Lung (tissue), 11 donors: ENCODE measurements at regions not wholly inside any gene's neighbourhood (a gene's known extent, or its start where the extent isn't known, plus 50 kb on each side); places are given as distances from the start of the nearest gene placed in this dataset.

Source experiments
- ATAC-seq: fragments of 200-7000 bp; cut with Tn5 transposase; one replicate; pipeline ENCODE4 v1.9.1; 2020; ENCODE audit warnings: moderate number of reproducible peaks; ENCODE audit not compliant: insufficient read depth, low FRiP score
- DNase-seq, 3 donors: peaks; one replicate each; pipeline ENCODE4 v3.0.0-alpha.2; 2013 to 2017
- H3K27ac ChIP-seq, 2 donors: one replicate each; pipeline ENCODE4 v1.5.1; 2013; ENCODE audit warnings: mild to moderate bottlenecking in 2 of 2, moderate library complexity in 2 of 2, control low read depth in 1 of 2, inconsistent platforms in 1 of 2, low read depth in 1 of 2, low read length in 1 of 2
- H3K27me3 ChIP-seq, 3 donors: one replicate each; pipeline ENCODE4 v1.5.1; 2013; ENCODE audit warnings: low read length in 2 of 3; ENCODE audit not compliant: control insufficient read depth in 3 of 3, insufficient read depth in 3 of 3
- H3K36me3 ChIP-seq, 4 donors: one replicate each; pipeline ENCODE4 v1.5.1; 2013; ENCODE audit warnings: low read length in 4 of 4, mild to moderate bottlenecking in 1 of 4, moderate library complexity in 1 of 4; ENCODE audit not compliant: control insufficient read depth in 4 of 4, insufficient read depth in 4 of 4
- H3K4me1 ChIP-seq, 5 donors: one replicate each; pipeline ENCODE4 v1.5.1; 2013; ENCODE audit warnings: low read length in 5 of 5, mild to moderate bottlenecking in 2 of 5, moderate library complexity in 1 of 5; ENCODE audit not compliant: control insufficient read depth in 5 of 5, insufficient read depth in 5 of 5
- H3K4me3 ChIP-seq: one replicate; pipeline ENCODE4 v1.5.1; 2013; ENCODE audit warnings: mild to moderate bottlenecking, control low read depth, moderate library complexity
- H3K9ac ChIP-seq, 2 donors: one replicate each; pipeline ENCODE4 v1.5.1; 2013; ENCODE audit warnings: low read length in 2 of 2, control low read depth in 1 of 2; ENCODE audit not compliant: insufficient read depth in 1 of 2
- H3K9me3 ChIP-seq, 4 donors: one replicate each; pipeline ENCODE4 v1.5.1; 2013; ENCODE audit warnings: low read length in 3 of 4, mild to moderate bottlenecking in 1 of 4, moderate library complexity in 1 of 4; ENCODE audit not compliant: control insufficient read depth in 4 of 4, insufficient read depth in 3 of 4
- WGBS, 2 donors: extraction: QIAGEN DNeasy Blood & Tissue Kit; methylation state at CpG; one replicate each; pipeline ENCODE4 v1.1.7; 2013; 5-methylcytosine and 5-hydroxymethylcytosine counted together
- TF ChIP-seq, protein P1 (sequence below): IDR thresholded peaks from 2 replicates; pipeline ENCODE4 v1.5.1; 2012; ENCODE audit warnings: mild to moderate bottlenecking; ENCODE audit errors: control extremely low read depth, extremely low read depth
- donor health status: control.
- donor health status: control.
- donor health status: Bipolar disorder and iron deficiency.
- donor health status: healthy.
- donor health status: DM: yes; HTN: yes; CAD: no.

DNA sequence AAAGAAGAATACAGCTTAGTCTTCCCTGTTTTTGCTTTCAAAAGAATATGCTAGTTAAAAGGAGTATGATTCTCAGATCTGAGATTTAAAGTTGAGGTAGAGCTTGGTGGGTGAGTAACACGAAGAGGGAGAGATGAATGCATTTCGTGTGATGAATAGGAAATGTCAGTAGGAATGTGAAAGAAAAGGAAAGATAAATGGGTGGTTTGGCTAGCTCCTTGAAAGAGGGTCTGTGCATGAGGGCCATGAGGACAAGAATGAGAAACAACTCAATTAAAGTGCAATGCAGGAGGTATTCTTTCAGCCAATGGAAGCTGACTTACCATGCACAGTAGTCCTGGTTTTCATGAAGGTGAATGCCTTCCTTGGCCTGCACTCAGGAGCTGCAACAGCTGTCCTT lies 248.2 kb downstream of the HNMT start:
- Histone ChIP-seq H3K36me3 (peaks cover 0 to 1% (median 0%) of the 10 kb centered on the region in 4 donors), H3K9ac (no peak overlapping the region), H3K9me3 (no peaks in the 10 kb centered on the region), H3K27me3 (no peaks in the 10 kb centered on the region), H3K27ac (no peak overlapping the region), H3K4me3 (no peak overlapping the region), H3K4me1 (no peaks in the 10 kb centered on the region)
- ATAC-seq (no peak), DNase-seq (no peak)
- 90% methylated on average over 2 of the region's 2 CpGs for WGBS, 2 donors
- TF ChIP-seq, protein P1, sequence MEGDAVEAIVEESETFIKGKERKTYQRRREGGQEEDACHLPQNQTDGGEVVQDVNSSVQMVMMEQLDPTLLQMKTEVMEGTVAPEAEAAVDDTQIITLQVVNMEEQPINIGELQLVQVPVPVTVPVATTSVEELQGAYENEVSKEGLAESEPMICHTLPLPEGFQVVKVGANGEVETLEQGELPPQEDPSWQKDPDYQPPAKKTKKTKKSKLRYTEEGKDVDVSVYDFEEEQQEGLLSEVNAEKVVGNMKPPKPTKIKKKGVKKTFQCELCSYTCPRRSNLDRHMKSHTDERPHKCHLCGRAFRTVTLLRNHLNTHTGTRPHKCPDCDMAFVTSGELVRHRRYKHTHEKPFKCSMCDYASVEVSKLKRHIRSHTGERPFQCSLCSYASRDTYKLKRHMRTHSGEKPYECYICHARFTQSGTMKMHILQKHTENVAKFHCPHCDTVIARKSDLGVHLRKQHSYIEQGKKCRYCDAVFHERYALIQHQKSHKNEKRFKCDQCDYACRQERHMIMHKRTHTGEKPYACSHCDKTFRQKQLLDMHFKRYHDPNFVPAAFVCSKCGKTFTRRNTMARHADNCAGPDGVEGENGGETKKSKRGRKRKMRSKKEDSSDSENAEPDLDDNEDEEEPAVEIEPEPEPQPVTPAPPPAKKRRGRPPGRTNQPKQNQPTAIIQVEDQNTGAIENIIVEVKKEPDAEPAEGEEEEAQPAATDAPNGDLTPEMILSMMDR: no peak

DNA sequence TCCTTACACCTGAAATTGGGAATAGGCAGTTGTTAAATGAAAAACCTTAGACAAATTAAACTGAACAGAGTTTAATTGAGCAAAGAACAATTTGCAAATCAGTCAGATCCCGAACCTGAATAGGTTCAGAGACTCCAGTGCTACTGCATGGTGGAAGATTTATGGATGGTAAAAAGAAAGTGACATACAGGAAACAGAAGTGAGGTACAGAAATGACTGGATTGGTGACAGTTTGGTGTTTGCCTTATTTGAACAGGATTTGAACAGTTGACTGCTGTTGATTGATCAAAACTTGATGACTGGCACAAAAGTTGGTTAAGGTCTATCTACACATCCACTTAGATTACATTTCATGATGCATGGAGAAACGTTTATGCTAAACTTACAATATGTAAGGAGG lies 248.8 kb downstream of the HNMT start:
- Histone ChIP-seq H3K27me3 (no peaks in the 10 kb centered on the region), H3K9me3 (no peaks in the 10 kb centered on the region), H3K9ac (no peak overlapping the region), H3K27ac (no peak overlapping the region), H3K4me1 (no peaks in the 10 kb centered on the region), H3K36me3 (peaks cover 0 to 1% (median 0%) of the 10 kb centered on the region in 4 donors), H3K4me3 (no peak overlapping the region)
- ATAC-seq: no peak
- TF ChIP-seq, protein P1: no peak
- DNase-seq: no peak
- WGBS, 2 donors: 39 to 58% methylated on average over 2 of the region's 2 CpGs

DNA sequence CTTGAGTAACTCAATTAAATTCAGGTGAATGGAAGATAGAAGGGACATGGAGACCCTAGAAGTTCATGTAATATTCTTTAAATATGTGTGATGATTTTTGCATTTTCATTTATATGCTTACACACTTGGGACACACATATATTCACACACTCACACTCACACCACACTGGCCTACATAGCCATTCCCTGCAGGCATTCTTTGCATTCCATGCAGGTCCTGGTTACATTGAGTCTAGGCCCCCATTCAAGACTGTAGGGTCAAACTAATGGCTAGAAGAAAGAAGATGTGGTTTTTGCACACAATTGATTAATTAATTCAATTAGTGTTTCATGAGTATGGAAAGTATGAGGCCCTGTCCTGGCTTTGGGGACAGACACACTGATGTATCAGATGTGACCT lies 249.4 kb downstream of the HNMT start:
- H3K4me1 ChIP-seq: no peaks in the 10 kb centered on the region
- DNase-seq: no peak
- no peak overlapping the region for H3K4me3 ChIP-seq
- no peaks in the 10 kb centered on the region for H3K9me3 ChIP-seq
- H3K9ac ChIP-seq: no peak overlapping the region
- no peak for ATAC-seq
- no peaks in the 10 kb centered on the region for H3K27me3 ChIP-seq
- peaks cover 0 to 1% (median 0%) of the 10 kb centered on the region in 4 donors for H3K36me3 ChIP-seq
- TF ChIP-seq, protein P1: no peak
- H3K27ac ChIP-seq: no peak overlapping the region

DNA sequence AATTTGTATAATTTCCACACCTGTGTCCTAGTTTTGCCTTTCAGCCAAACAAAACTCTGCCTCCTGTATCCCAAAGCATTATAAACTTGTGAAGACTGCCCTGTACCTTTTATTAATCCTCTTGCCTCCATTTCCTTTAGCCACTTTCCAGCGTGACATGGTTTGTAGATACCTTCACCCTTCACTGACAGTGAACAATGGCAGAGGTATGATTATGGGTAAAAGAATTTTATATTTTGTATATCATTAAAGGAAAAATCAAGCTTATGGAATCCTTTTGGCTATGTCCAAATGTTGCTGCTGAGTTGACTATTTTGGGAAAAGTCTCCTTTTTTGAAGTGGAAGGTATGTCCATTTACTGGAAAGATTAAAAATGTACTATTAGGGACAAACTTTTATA lies 251.7 kb downstream of the HNMT start:
- Histone ChIP-seq H3K9ac (no peak overlapping the region), H3K4me1 (no peaks in the 10 kb centered on the region), H3K4me3 (no peak overlapping the region), H3K27me3 (no peaks in the 10 kb centered on the region), H3K27ac (no peak overlapping the region), H3K9me3 (no peaks in the 10 kb centered on the region), H3K36me3 (no peaks in the 10 kb centered on the region)
- WGBS, 2 donors: 45 to 83% methylated on average over 1 of the region's 1 CpG
- no peak for DNase-seq
- no peak for ATAC-seq
- TF ChIP-seq, protein P1: no peak
